ENCODE measurements at regions not wholly inside any gene's neighbourhood (a gene's known extent, or its start where the extent isn't known, plus 50 kb on each side); places are given as distances from the start of the nearest gene placed in this dataset.

GRCh38 chr6:125679128-125679527 is 70.3 kb upstream of the HEY2 start:
- Histone ChIP-seq H3T11ph (ENCODE audit: low read length) (no peak overlapping the region), H3K9me3 (ENCODE audit: control insufficient read depth, low read depth, low read length) (no peaks in the 10 kb centered on the region), H4K5ac (ENCODE audit: insufficient read length, low read depth, low read length) (no peak overlapping the region), H2AK5ac (ENCODE audit: insufficient read length, low read length) (no peak overlapping the region), H3K9ac (ENCODE audit: extremely low read depth, insufficient read length, low read length) (no peak overlapping the region), H2BK5ac (ENCODE audit: insufficient read length, low read length) (no peak overlapping the region), H3K56ac (ENCODE audit: insufficient read length, low read depth, low read length) (no peak overlapping the region), H3K4me1 (ENCODE audit: insufficient read depth, low read length) (no peaks in the 10 kb centered on the region), H2BK12ac (ENCODE audit: insufficient read length, low read depth, low read length) (no peak overlapping the region), H3K27me3 (ENCODE audit: insufficient read depth, low read length) (no peaks in the 10 kb centered on the region), H3K27ac (ENCODE audit: insufficient read length, low read depth, low read length) (no peak overlapping the region), H3K79me2 (ENCODE audit: insufficient read depth, low read length) (no peaks in the 10 kb centered on the region), H3K14ac (ENCODE audit: insufficient read depth, low read length) (no peak overlapping the region), H3K4ac (ENCODE audit: low read depth, low read length) (no peak overlapping the region), H3K23ac (ENCODE audit: insufficient read length, low read depth, low read length) (no peak overlapping the region), H2BK120ac (ENCODE audit: low read depth, low read length, poor library complexity, severe bottlenecking) (no peak overlapping the region), H4K20me1 (ENCODE audit: control insufficient read depth, insufficient read depth, insufficient read length) (peaks cover 2% of the 10 kb centered on the region), H3K4me2 (ENCODE audit: insufficient read depth, insufficient read length, low read length) (no peak overlapping the region), H3K79me1 (ENCODE audit: insufficient read depth, low read depth, low read length, poor library complexity, severe bottlenecking) (no peaks in the 10 kb centered on the region), H2AFZ (ENCODE audit: low read length) (no peak overlapping the region), H2BK15ac (ENCODE audit: low read depth, low read length) (no peak overlapping the region), H3K18ac (ENCODE audit: insufficient read length, low read depth, low read length) (no peak overlapping the region), H4K8ac (replicated peaks; ENCODE audit: insufficient read length, low read depth, low read length) (no peak overlapping the region), H2BK20ac (ENCODE audit: low read depth, low read length, poor library complexity, severe bottlenecking) (no peak overlapping the region), H4K91ac (ENCODE audit: insufficient read length, low read depth, low read length) (no peak overlapping the region), H3K23me2 (ENCODE audit: insufficient read length, low read depth, low read length, poor library complexity, severe bottlenecking) (no peaks in the 10 kb centered on the region)
- Mint-ChIP-seq H3K4me3 (no peak overlapping the region; a peak in 1 of 5 replicates), H3K36me3 (ENCODE audit: insufficient read depth in 1 of 3, low read depth in 3 of 3) (peaks cover 0 to 17% (median 0%) of the 10 kb centered on the region in 3 experiments; a peak in 4 of 7 replicates), H3K27me3 (ENCODE audit: low read depth) (no peaks in the 10 kb centered on the region), H3K9me3 (no peaks in the 10 kb centered on the region), H3K4me1 (peaks cover 19 to 25% of the 10 kb centered on the region in 2 experiments), H3K27ac (peak overlapping the region in 1 of 3 experiments; percentile 54; a peak in 2 of 7 replicates)
- WGBS (ENCODE audit: extremely low coverage, insufficient read length, low lambda C conversion rate): no CpG with 5 or more reads among the region's 4 CpGs
- no peak for TF ChIP-seq CTCF (conservative IDR thresholded peaks at IDR 0.05)
- no peak for DNase-seq
